Fibroblast of lung (primary cell): ENCODE measurements at regions not wholly inside any gene's neighbourhood (a gene's known extent, or its start where the extent isn't known, plus 50 kb on each side); places are given as distances from the start of the nearest gene placed in this dataset.

Source experiments
- DNase-seq, 2 donors: peaks; one replicate each; pipeline versions ENCODE4 v3.0.0 to v3.0.0-alpha.2; 2010; ENCODE audit warnings: low read depth in 2 of 2
- H2AFZ ChIP-seq: 2 replicates; pipeline ENCODE4 v1.5.1; 2012; ENCODE audit warnings: low read length, control low read depth, inconsistent platforms
- H3K27ac ChIP-seq: 2 replicates; pipeline ENCODE4 v1.5.1; 2011; ENCODE audit warnings: low read length, control low read depth; ENCODE audit not compliant: insufficient read depth
- H3K27me3 ChIP-seq: 2 replicates; pipeline ENCODE4 v1.5.1; 2011; ENCODE audit warnings: mild to moderate bottlenecking, low read length; ENCODE audit not compliant: control insufficient read depth, insufficient read depth
- H3K36me3 ChIP-seq: 2 replicates; pipeline ENCODE4 v1.5.1; 2011; ENCODE audit warnings: low read length; ENCODE audit not compliant: control insufficient read depth, insufficient read depth
- H3K4me1 ChIP-seq: 2 replicates; pipeline ENCODE4 v1.5.1; 2011; ENCODE audit warnings: low read length; ENCODE audit not compliant: control insufficient read depth, insufficient read depth; ENCODE audit errors: extremely low read depth
- H3K4me2 ChIP-seq: 2 replicates; pipeline ENCODE4 v1.5.1; 2011; ENCODE audit warnings: low read length, control low read depth; ENCODE audit not compliant: insufficient read depth; ENCODE audit errors: extremely low read depth
- H3K4me3 ChIP-seq, 4 experiments: fragments of 200-600 bp in 1 of 4; sonication (generic) in 1 of 4; replicated peaks in 1 of 4; 2 replicates each; pipeline ENCODE4 v1.5.1; 2011 to 2016; ENCODE audit warnings: low read length in 4 of 4, low read depth in 3 of 4, mild to moderate bottlenecking in 3 of 4, control low read depth in 2 of 4, inconsistent platforms in 1 of 4, mixed read lengths in 1 of 4; ENCODE audit not compliant: insufficient read depth in 1 of 4; ENCODE audit errors: control extremely low read depth in 1 of 4
- H3K79me2 ChIP-seq: 2 replicates; pipeline ENCODE4 v1.5.1; 2012; ENCODE audit warnings: mild to moderate bottlenecking, low read length, inconsistent platforms; ENCODE audit not compliant: control insufficient read depth, insufficient read depth
- H3K9ac ChIP-seq: 2 replicates; pipeline ENCODE4 v1.5.1; 2011; ENCODE audit warnings: mild to moderate bottlenecking, low read length, control low read depth; ENCODE audit not compliant: insufficient read depth
- H3K9me3 ChIP-seq: 2 replicates; pipeline ENCODE4 v1.5.1; 2012; ENCODE audit warnings: low read depth, low read length; ENCODE audit not compliant: control insufficient read depth, insufficient read depth
- H4K20me1 ChIP-seq: 2 replicates; pipeline ENCODE4 v1.5.1; 2011; ENCODE audit warnings: low read length; ENCODE audit not compliant: control insufficient read depth, insufficient read depth; ENCODE audit errors: extremely low read depth
- CTCF ChIP-seq, 2 donors: IDR thresholded peaks in 1 of 2; conservative IDR thresholded peaks in 1 of 2; 1 replicate in 1 of 2; 2 replicates in 1 of 2; pipeline ENCODE4 v1.5.1; 2011 to 2012; ENCODE audit warnings: low read length in 2 of 2, control low read depth in 1 of 2, inconsistent platforms in 1 of 2, low read depth in 1 of 2, mild to moderate bottlenecking in 1 of 2
- EZH2 ChIP-seq: IDR thresholded peaks from 2 replicates; pipeline ENCODE4 v1.5.1; 2012; ENCODE audit warnings: low read length, control low read depth, mild to moderate bottlenecking; ENCODE audit errors: missing control alignments

- Histone ChIP-seq H3K79me2 (no peaks in the 10 kb centered on the region), H3K4me2 (no peak overlapping the region), H3K27me3 (no peaks in the 10 kb centered on the region), H3K27ac (no peak overlapping the region), H4K20me1 (no peaks in the 10 kb centered on the region), H3K4me1 (no peaks in the 10 kb centered on the region), H3K36me3 (no peaks in the 10 kb centered on the region), H2AFZ (no peak overlapping the region), H3K9me3 (no peaks in the 10 kb centered on the region), H3K9ac (no peak overlapping the region), H3K4me3 (no peak overlapping the region)
- peak in 1 of 2 donors; percentile 43 for DNase-seq
- TF ChIP-seq CTCF (conservative IDR thresholded peaks at IDR 0.05 in 1 of 2, IDR thresholded peaks at IDR 0.05 in 1 of 2; ENCODE audit: low read depth in 1 of 2, low read length in 2 of 2) (no peak), EZH2 (no peak)
Observed at GRCh38 chr2:138104071-138104470, 139.8 kb downstream of the HNMT start.

DNA sequence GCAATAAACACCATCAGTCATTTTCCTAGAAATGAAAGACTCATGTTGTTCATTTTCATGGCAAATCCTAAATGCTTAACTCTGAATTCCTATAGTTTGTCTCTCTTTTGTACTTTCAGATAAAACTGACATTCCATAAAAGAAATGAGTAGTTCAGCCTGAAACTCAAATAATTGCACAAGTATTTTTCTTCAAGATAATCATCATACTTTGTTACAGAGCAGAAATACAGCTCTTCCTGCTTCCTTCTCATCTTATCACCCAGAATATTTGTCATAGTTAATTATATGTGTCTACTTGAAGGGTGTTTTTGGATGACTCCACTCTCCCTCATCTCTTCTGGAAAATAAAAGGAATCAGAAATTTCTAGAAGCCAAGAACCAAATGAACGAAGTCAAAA, 141.1 kb downstream of the HNMT start:
- Histone ChIP-seq H4K20me1 (no peaks in the 10 kb centered on the region), H3K27ac (no peak overlapping the region), H3K36me3 (no peaks in the 10 kb centered on the region), H3K9ac (no peak overlapping the region), H3K79me2 (no peaks in the 10 kb centered on the region), H3K4me1 (no peaks in the 10 kb centered on the region), H3K4me3 (no peak overlapping the region), H2AFZ (no peak overlapping the region), H3K9me3 (no peaks in the 10 kb centered on the region), H3K4me2 (no peak overlapping the region), H3K27me3 (no peaks in the 10 kb centered on the region)
- DNase-seq, result peak in 1 of 2 donors; percentile 68
- TF ChIP-seq CTCF (conservative IDR thresholded peaks at IDR 0.05 in 1 of 2, IDR thresholded peaks at IDR 0.05 in 1 of 2; ENCODE audit: low read depth in 1 of 2, low read length in 2 of 2) (no peak), EZH2 (no peak)

GRCh38 chr2:138106606-138107005, 142.3 kb downstream of the HNMT start:
- Histone ChIP-seq H3K9ac (no peak overlapping the region), H3K27ac (no peak overlapping the region), H4K20me1 (no peaks in the 10 kb centered on the region), H3K27me3 (no peaks in the 10 kb centered on the region), H3K4me3 (no peak overlapping the region), H3K9me3 (no peaks in the 10 kb centered on the region), H3K79me2 (no peaks in the 10 kb centered on the region), H3K4me1 (no peaks in the 10 kb centered on the region), H3K36me3 (no peaks in the 10 kb centered on the region), H3K4me2 (no peak overlapping the region), H2AFZ (no peak overlapping the region)
- no peak for TF ChIP-seq CTCF (conservative IDR thresholded peaks at IDR 0.05 in 1 of 2, IDR thresholded peaks at IDR 0.05 in 1 of 2; ENCODE audit: low read depth in 1 of 2, low read length in 2 of 2)
- no peak for TF ChIP-seq EZH2
- no peak for DNase-seq
